GM18861 (cell line): ENCODE measurements at regions not wholly inside any gene's neighbourhood (a gene's known extent, or its start where the extent isn't known, plus 50 kb on each side); places are given as distances from the start of the nearest gene placed in this dataset.

ENCODE experiments used
- ATAC-seq: cut with Tn5 transposase; IDR thresholded peaks from one replicate; pipeline ENCODE4 v1.9.1; 2021; ENCODE audit not compliant: unreplicated experiment

DNA sequence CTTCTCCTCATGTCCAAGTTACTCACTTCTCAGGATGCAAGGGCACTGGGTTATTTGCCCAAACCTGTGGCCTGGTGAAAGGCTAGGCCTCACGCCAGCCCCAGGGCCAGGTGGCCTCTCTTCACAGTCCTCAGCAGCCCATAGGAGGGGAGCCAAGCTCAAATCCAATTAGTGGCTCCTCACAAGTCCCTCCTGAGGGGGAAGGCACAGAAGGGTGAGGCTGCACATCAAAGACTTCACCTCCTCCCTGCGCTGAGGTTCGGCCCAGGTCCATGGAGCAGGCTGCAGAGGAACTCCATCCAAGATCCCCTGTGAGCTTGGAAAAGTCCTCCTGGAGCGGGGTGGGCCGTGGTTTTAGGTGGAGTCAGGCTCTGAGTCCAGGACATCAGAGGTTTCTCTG lies 320.0 kb downstream of the FOXL1 start:
- no peak for ATAC-seq

DNA sequence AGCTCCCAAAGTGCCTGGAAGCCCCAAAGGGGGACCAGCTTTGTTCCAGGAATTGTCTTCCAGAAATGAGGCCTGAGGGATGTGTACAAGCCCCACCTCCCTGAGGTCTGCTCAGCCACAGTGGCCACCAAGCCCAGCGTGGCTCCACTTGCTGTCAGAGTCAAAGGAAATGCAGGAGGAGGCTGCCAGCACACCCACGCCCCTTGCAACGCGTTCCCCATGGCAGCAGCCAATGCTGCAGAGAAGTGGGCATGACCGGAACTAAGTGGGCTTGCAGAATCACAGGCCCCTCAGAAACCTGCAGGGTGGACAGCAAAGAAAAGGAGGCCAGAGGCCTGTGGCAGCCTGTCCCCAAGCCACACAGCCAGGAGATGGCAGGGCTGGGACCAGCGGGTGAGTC lies 320.8 kb downstream of the FOXL1 start:
- no peak for ATAC-seq

DNA sequence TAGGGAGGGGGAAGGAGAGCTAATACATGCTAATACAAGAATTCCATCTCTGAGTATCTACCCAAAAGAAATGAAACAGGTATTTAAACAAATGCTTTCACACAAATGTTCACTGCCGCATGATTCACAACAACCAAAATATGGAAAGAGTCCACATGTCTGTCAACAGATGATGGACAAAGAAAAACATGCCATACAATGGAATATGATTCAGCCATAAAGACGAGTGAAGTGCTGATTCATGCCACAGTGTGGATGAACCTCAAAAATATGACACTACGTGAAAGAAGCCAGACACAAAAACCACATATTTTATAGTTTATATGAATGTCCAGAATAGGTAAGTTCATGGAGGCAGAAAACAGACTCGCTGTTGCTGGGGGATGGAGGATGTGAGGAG lies 321.4 kb downstream of the FOXL1 start:
- no peak for ATAC-seq

DNA sequence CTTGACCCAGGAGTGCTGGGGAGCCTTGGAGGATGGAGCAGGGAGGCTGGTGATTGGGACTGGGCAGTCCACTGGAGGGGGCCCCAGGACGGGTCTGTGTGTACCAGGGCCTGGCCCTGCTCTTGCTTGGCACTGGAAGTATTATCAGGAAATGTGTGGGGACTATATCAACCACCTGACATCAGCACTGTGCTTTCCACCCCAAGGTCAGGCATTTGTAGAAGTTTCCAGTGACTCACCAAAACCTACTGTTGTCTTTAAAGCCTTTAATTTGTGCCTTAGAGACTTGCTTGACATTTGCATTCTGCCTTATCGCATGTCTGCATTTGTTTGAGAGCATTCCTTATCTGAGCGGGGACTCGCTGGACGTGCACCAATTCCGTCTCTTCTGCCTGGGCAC lies 323.1 kb downstream of the FOXL1 start:
- ATAC-seq, result no peak

DNA sequence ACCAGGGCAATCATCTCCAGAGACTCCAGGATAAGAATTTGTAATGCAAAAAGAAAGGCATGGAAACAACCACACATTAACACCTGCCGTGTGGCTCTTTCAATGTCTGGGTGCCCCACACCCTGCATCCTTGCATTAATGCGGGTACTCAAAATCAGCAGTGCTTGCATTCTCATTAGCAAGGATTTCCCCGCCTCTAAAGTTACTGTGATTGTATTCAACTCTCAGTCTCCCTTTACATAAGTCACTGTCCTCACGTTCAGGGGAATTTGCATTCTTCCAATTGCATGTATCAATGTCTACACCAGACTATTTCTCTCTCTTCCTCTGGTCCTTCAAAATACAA lies 324.3 kb downstream of the FOXL1 start:
- no peak for ATAC-seq

DNA sequence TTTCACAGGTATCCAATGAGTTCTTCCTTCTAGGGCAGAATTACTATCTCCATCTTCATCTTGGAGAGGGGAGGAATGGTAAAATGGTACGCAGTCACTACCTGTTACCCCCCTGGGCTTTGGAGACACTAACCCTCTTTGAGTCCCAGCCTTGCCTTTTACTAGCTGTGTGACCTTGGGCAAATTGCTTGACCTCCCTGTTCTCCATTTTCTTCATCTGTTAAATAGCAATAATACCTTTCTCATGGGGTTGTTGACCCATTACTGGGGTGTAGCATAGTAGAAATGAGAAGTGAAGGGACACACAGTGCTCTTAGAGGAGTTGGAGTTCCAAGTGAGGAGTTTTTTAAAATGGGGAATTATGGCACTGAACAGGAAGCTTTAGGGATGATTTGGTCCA lies 324.7 kb downstream of the FOXL1 start:
- ATAC-seq, result no peak

DNA sequence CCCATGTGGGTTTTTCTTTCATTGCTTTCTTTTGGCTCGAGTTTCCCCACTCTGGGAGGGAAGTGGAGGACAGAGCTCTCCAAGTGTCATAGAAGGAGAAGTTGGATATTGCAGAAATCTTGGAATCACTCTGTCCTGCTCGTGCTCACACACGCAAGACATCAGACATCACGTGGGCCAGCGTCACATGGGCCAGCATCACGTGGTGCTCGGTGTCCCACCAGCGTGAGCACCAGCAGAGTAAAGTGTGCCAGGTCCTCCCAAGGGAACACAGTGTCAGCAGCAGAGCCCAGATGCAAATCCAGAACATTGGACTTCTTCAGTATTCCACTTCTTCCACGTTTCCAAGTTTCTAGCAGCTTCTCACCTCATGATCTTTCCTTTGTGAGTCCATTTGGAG lies 327.0 kb downstream of the FOXL1 start:
- ATAC-seq, result no peak

DNA sequence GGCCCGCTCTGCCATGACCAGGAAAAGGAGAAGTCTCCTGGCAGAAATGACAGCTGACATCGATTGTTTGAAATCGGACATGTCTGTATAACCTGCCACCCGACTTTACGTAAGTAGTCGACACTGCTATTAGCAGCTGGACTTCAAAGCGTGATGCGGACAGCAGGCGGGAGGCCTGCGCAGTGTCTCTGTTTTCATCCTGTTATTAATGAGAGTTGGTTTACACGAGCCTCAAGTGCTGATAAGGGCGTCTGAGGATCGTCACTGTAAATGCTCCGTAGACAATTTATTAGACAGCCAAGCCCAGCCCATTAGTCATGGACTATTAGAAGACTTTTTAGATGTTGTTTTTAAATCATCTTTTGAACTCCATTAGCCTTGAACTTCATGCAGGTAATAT lies 328.3 kb downstream of the FOXL1 start:
- ATAC-seq, result no peak

DNA sequence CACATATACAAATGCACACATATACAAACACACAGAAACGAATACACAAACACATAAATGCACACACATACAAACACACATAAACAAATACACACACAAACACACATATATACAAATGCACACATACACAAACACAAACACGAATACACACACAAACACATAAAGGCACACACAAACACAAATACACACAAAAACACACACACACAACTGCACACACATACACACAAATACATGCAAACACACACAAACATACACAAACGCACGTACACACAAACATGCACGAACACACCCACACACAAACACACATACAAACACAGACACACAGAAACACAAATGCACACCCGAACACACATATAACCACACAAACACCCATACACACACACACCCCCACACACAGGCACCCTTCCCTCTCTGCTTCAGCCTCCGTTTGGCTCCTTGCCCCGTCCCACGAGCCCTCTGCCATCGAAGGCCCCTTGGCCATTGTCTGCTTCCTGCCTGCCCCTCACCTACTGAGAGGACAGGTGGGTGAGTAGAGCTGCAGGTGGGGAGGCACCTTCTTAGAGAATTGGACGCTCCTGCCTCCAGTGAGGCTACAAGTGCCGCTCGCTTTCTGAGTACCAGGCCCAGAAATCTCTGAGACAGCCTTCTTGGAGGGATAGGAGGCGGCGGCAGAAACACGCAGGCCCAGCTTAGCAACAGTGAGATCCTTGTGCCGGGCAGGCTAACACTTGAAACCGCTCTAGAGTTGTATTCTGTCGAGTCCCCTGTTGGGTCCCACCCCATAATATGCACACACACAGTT lies 331.2 kb downstream of the FOXL1 start:
- no peak for ATAC-seq

DNA sequence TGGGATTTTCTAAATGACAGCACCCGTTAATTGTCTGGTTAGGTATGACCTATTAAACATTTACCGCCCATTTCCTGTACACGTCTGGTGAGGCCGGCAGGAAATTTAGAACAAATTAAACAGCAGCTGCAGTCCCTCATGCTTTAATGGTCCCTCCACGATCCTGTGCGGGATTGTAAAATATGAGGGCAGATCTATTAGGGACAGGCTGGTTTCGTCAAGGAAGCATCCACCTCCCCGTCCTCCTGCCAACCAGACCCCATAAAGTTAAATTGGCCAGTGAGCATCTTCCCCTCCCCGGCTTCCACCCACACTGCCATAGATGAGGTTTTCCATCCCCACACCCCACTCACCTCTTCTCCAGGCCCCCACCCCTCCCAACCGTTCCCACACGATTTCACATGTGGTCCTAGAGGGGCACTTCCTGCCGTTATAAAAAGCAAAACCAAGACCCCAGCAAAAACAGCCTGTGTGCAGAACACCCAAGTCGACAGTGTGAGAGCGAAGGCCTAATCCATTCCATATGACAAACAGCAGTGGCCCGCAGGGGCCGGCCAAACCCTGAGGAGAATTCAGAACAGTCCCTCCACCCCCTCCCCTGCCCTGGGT lies 331.9 kb downstream of the FOXL1 start:
- ATAC-seq, result no peak

DNA sequence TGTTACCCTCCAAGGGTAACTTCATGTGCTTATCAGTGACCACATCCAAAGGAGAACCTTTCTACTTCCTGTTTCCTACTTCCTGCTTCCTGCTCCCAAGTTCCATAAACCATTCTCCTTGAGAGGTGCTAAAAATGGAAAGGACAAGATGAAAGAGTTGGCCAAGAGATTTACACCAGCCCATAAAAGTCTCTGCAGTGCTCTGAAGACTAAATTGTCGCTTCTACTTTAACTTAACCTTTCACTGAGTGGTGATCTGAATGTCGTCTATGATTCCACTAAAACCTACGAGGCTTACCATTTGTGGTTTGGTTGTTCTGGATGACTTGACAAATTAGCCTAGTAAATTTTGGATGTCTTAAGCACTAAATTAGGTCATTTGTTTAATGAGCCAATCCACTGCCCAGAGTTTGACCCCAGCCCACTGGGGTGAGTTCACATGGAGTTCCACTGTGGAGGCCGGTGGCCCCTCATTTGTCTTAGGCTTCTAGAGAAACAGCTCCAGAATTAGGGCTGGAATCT lies 333.1 kb downstream of the FOXL1 start:
- ATAC-seq, result no peak

DNA sequence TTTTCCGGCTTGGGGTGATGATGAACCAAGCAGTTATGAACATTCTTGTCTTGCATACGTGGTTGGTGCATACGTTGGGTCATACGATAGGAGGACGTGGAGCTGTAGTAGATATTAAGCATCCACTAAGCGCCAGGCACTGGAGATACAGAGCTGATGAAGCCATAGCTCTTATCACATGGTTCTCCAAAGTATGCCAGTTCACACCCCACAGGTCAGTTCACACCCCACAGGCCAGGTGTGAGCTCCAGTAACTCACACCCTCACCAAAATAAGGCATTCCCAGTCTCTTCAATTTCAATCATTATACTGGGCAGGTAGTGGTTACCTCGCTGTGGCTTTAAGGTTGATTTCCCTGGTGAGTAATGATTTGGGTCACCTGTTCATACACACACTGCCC lies 335.5 kb downstream of the FOXL1 start:
- ATAC-seq, result no peak

DNA sequence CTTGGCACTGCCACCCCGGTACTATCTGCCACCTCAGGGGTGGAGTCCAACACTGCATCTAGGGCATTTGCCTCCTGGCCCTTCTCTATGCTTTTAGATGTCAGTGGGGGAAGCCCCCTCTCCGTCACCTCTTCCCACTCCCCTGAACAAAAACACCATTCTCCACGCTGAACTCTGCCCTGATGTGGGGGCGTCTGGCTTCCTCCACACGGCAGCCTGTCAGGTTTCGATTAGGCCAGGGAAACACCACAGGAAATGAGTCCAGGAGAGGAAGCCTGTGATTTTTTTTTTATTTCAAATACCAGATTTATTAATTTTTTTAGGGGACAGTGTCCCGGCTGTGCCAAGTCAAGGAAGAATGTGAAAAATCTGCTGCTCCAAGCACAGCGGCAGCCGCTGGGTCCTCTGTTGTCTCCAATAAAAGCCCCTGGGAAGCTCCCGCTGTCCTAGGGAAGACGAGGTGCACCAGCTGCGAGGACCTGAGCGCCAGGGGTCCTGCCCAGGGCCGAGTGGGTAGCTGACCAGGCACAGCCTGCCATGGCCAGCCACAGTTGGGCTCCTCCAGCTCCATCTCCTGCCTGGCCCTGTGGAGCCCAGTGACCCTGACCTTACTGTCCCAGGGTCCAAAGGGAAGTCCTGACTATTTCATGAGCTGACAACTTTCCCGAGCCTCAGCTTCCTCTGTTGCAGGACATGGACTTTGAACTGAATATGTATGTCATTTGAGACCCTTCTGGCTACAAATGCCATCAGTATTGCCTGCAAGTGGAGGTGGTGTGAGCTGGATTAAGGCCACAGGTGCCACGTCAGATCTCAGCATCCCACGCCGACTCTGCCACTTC lies 336.7 kb downstream of the FOXL1 start:
- ATAC-seq, result no peak

DNA sequence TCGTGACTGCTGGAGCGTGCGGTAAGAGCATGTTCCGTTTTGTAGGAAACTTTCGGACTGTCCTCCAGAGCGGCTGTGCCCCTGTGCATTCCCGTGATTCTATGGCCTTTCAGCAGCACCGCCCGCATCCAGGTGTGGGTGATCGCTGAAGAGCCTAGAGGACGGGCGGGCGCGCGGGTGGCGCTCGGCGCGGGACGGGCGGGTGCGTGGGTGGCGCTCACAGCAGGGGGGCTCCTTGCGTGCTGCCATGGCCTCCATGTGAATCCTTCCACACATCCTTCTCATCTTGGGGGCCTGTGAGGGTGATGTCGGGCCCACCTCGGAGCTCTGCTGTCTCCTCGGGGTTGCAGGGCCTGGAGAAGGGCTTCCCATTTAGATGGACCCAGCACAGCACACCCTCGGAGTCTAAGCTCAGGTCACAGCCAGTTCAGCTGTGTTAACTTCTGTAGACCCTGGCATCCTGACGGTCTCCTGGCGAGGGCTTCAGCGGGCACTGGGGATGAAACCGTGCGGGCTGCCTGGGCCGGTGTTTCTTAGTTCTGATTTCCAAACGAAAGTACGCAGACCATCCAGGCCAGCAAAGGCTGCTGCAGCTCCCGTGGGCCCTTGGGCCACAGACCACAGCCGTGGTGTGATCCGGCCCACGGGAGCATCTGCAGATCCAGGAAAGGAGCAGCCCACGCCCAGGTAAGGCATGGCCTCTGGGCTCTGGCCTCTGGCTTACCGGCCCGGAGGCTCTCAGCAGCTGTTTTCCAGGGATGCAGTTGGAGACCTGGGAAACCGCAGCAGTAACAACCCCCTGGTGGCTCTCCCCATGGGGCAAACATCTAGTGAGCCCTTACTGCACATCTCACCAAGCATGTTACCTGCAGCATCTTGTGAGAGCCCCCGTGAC lies 339.4 kb downstream of the FOXL1 start:
- no peak for ATAC-seq

DNA sequence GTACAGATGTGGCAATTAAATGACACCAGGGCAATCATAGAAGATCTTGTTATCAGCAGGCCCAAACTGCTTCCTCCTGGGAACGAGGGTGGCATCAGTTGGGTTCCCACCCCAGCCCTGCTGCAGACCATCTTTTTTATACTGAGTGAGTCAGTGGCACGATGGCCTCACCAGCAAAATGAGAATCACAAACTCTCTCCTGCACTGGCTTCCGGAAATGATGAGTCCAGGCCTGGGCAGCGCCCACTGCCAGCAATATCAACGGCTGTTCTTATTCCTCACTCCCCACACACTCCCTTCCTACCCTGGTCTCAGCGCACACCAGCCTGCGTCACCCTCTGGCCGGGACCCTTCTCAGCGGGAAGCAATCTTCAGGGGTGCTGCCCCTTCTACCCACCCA lies 340.3 kb downstream of the FOXL1 start:
- no peak for ATAC-seq

DNA sequence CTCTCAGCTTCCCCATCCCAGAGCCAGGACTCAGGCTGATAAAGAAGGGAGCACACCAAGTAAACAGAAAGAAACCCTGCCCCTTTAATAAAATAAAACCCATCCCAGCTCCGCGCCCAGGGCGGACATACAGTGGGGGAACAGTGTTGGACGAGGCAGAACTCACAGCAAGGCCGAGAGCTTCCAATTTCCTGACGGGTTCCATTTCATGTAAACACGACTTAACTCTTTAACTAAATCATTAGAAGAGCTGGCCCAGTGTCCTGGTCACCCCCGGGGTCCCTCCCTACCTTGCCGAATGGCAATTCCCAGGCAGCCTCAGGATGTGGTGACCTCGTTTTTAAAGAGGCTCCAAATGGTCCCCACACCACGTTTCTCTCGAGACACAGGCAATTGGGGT lies 340.7 kb downstream of the FOXL1 start:
- ATAC-seq, result no peak

DNA sequence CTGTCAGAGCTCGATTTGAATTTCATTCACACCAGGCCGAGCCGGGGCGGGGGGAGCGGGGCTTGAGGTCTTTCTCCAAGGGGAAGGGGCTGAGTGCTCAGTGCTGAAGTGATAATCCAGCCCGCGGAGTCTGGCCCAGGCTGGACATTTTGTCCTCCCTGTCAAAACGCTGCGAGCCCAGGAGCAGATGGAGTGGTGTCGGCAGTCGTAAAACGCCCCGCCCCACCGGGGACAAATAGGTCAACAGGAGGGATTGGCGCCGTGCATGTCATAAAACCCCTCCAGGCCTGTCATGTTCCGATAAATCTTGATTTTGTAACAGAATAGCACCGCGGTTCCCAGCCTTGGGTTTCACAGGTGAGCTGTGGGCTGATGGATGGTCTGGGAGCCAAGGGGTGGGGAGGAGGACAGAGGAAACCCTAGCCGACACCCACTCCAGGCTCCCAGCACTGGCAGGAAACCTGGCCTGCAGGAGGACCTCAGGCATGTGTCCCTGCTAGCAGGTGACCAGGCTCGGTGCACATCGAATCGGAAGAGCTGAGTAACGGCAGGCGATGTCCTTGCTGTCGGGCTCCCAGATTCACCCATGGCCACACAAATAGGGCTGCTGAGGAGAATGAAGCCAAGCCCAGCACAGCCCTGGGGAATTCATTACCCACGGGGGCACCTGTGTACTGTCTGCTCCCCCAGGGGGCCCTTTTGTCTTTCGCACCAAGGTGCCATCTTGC lies 341.4 kb downstream of the FOXL1 start:
- no peak for ATAC-seq

DNA sequence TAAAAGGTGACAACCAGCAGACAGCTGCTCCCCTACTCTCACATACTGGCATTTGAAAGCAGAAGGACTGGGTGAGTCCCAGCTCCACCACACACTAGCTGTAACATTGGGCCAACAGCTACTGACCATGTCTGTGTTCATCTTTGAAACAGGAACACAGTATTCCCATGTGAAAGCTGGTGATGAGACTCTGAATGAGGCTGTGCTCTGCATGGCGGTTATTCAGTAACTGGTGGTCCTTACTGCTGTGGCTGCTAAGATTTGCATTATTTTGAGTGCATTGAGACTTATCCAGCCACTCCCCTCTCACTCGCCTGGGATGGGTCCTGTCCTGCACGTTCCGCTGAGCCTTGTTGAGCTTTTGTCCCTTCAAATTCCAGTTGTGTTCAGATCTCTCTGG lies 342.9 kb downstream of the FOXL1 start:
- ATAC-seq, result no peak

DNA sequence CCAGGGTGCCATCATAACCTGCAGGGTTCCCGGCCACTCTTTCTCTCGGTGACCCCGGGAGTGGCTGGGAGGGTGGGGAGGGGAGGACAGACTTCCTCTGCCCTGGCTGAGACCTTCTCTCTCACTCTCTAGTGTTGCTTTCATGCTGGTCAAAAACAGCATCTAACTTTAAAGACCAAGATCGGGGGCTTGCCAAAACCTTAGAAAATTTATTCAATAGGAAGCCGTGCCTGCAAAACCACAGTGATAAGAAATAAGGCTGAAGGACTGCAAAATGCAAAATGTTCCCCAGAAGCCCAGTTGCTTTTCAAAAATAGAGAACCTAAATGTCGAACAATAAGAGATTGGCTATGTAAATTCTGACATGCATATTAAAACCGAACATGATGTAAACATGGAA lies 344.0 kb downstream of the FOXL1 start:
- no peak for ATAC-seq

DNA sequence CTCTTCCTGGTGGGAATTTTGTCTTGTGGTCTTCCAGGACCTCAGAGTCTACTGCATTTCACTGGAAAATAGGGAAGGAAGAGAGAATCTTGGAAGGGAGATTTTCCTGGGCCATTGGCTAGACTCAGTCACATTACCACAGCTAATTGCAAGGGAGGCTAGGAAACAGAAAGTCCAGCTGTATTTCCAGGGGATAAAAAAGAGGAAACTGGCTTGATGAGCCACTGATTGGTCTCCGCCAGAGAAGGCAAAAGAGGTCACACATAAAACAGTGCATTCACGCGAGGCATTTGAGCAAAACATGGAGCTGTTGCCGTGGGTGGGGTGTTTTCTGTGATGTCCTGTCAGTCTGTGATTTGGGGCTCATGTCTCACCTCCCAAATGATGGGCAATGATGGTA lies 345.3 kb downstream of the FOXL1 start:
- no peak for ATAC-seq
